NCI-H748 (cell line): ENCODE measurements at regions not wholly inside any gene's neighbourhood (a gene's known extent, or its start where the extent isn't known, plus 50 kb on each side); places are given as distances from the start of the nearest gene placed in this dataset.

Experiments
- DNase-seq: peaks from one replicate; lab custom pipeline; 2025; ENCODE audit not compliant: unreplicated experiment; lab: John Stamatoyannopoulos, UW

- DNase-seq: no peak
Observed at GRCh38 chrX:79300856-79301255, 66.3 kb downstream of the ITM2A start.

DNA sequence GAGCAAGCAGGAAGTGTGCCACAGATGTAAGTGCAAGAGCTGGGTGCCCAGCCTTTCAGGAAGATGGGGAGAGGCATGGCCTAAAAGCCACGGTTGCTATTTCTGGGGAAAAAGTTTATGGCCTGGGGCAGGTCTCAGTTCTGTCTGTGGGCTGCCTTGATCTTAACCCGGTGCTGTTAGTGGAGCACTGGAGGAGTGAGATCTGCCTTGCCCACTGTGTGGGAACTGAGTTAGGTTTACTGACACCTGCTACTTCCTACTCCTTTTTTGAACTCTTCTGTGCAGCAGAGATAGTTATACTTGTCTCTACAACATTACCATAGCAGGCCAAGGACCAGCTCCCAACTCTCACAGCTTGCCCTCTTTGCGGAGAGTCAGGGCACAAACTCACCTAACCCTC is 76.5 kb downstream of the ITM2A start:
- DNase-seq: no peak

DNA sequence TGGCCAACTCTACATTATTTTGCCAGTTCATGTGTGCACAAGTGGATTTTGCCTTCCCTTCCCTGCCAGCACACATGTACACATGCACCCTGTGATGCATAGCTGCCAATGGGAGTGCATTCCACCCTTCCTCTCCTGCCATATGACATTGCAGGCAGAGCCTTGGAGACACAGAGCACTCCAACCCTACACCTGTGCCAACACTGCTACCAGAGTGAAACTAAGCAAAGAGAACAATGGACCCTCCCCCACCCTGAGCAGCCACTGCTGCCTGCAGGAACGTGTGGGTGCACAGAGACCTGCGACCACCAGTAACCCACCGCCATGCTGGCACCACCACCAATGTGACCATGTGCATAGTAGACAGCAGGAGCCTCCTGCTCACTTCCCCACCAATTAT is 78.4 kb downstream of the ITM2A start:
- DNase-seq: peak; percentile 19

DNA sequence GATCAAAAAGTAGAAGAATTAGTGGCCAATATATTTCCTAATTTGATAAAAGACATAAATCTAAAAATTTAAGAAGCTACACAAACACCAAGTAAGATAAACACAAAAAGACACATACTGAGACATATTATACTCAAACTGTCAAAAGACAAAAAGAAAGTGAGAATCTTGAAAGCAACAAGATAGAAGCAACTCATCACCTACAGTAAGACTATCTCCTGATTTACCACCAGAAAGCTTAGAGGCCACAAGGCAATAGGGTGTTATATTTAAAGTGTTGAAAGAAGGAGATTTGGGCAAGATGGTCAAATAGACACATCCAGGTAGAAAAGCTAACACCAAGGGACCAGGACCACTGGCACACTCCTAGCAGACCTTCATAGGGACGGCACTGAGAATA is 79.4 kb downstream of the ITM2A start:
- no peak for DNase-seq

GRCh38 chrX:79281775-79282174 is 85.4 kb downstream of the ITM2A start:
- no peak for DNase-seq

GRCh38 chrX:79270401-79270800 is 96.7 kb downstream of the ITM2A start:
- DNase-seq: peak; percentile 61

DNA sequence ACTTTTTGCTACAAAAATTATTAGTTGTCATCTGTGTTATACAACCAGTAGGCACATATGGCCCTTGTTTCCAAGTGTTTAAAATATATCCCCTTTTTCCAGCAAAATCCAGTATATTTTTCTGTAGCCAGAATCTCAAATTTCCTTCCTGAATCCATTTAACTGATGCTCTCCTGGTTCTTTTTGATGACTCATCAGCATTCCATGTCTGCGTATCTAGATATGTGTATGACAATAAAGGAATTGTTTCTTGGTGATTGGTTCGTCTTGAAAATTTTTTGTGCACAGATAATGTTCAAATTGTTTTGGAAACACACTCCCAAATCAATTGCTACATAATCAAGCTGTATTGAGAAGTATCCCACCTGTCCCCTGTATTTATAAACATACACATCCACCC is 98.3 kb downstream of the ITM2A start:
- no peak for DNase-seq

- no peak for DNase-seq
Observed at GRCh38 chrX:79266702-79267101, 100.4 kb downstream of the ITM2A start.

DNA sequence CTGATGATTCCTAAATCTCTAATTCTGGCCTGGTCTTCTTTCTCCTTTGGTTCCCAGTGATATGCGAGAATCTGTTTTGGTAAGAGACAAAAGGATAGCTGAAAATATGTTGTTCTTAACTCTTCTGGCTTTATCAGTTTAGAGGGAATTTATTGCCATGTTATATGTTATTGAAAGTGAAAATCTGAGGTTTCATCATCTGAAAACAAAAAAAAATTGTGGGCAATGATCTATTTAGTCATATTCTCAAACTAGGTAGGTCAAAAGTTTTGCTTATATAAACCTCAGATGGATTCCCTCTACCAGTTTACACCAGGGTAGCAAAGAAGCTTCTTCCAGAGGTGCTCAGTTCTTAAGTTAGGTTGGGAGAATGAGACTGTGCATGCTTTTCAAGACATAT is 103.6 kb downstream of the ITM2A start:
- no peak for DNase-seq

- DNase-seq: no peak
Observed at GRCh38 chrX:79259073-79259689, 108.0 kb downstream of the ITM2A start.

DNA sequence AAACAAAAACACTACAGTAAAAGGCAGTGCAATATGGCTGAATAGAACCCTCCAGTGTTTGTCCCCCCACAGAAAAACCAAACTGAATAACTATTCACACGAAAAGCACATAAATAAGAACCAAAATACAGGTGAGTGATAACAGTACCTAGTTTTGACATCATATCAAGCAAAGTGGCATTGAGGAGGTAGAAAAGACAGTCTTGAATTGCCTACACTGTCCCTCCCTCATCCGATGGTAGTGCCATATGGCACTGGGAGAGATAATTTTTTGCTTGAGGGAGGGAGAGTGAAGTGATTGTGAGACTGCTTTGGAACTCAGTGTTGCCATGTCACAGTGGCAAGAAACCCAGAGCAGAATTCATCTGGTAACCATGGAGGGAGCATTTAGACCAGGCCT is 99.2 kb downstream of the GPR174 start:
- DNase-seq: no peak

DNA sequence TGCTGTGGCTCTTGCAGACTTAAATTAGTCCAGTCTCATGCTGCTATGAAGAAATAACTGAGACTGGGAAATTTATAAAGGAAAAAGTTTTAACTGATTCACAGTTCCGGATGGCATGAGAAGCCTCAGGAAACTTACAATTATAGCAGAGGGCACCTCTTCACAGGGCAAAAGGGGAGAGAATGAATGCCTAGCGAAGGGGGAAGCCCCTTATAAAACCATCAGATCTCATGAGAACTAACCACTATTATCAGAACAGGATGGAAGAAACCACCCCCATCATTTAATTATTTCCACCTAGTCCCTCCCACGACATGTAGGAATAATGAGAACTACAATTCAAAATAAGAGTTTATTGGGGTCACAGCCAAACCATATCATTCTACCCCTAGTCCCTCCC is 91.4 kb downstream of the GPR174 start:
- DNase-seq: no peak

GRCh38 chrX:79231662-79232061 is 87.2 kb downstream of the GPR174 start:
- DNase-seq: no peak
